HT-29 (cell line): ENCODE measurements at regions not wholly inside any gene's neighbourhood (a gene's known extent, or its start where the extent isn't known, plus 50 kb on each side); places are given as distances from the start of the nearest gene placed in this dataset.
"Not testable (repeated sequence)": the region's sequence is repeated elsewhere in the genome, so short reads cannot be mapped to it uniquely, and the experiment has no call there.

ENCODE experiments used
- DNase-seq: peaks from one replicate; pipeline ENCODE4 v3.0.0-alpha.2; 2015; ENCODE audit warnings: low spot score

- no peak for DNase-seq
Observed at GRCh38 chr11:19435306-19435989, 194.7 kb upstream of the E2F8 start.

GRCh38 chr11:19433791-19434190 lies 193.0 kb upstream of the E2F8 start:
- DNase-seq: no peak

GRCh38 chr11:19433367-19433766 lies 192.6 kb upstream of the E2F8 start:
- DNase-seq: no peak

- peak; percentile 14 for DNase-seq
Observed at GRCh38 chr11:19432370-19433061, 191.8 kb upstream of the E2F8 start.

GRCh38 chr11:19430754-19431398 lies 190.1 kb upstream of the E2F8 start:
- DNase-seq: no peak

GRCh38 chr11:19430346-19430745 lies 189.6 kb upstream of the E2F8 start:
- DNase-seq: no peak

GRCh38 chr11:19429108-19429760 lies 188.5 kb upstream of the E2F8 start:
- DNase-seq: no peak

GRCh38 chr11:19428206-19429002 lies 187.7 kb upstream of the E2F8 start:
- DNase-seq: no peak

- DNase-seq: no peak
Observed at GRCh38 chr11:19426756-19427403, 186.1 kb upstream of the E2F8 start.

- no peak for DNase-seq
Observed at GRCh38 chr11:19426011-19426755, 185.4 kb upstream of the E2F8 start.

- no peak for DNase-seq
Observed at GRCh38 chr11:19422276-19422675, 181.5 kb upstream of the E2F8 start.

GRCh38 chr11:19420868-19421533 lies 180.3 kb upstream of the E2F8 start:
- no peak for DNase-seq

GRCh38 chr11:19419808-19420207 lies 179.1 kb upstream of the E2F8 start:
- no peak for DNase-seq

- no peak for DNase-seq
Observed at GRCh38 chr11:19419021-19419750, 178.4 kb upstream of the E2F8 start.

- DNase-seq: no peak
Observed at GRCh38 chr11:19418221-19418620, 177.5 kb upstream of the E2F8 start.

- not testable (repeated sequence) for DNase-seq
Observed at GRCh38 chr11:19412070-19412469, 171.3 kb upstream of the E2F8 start.

- no peak for DNase-seq
Observed at GRCh38 chr11:19410032-19410431, 169.3 kb upstream of the E2F8 start.

- no peak for DNase-seq
Observed at GRCh38 chr11:19409307-19409706, 168.6 kb upstream of the E2F8 start.

GRCh38 chr11:19407677-19408270 lies 167.0 kb upstream of the E2F8 start:
- DNase-seq: no peak
